ENCODE measurements at regions not wholly inside any gene's neighbourhood (a gene's known extent, or its start where the extent isn't known, plus 50 kb on each side); places are given as distances from the start of the nearest gene placed in this dataset.

DNA sequence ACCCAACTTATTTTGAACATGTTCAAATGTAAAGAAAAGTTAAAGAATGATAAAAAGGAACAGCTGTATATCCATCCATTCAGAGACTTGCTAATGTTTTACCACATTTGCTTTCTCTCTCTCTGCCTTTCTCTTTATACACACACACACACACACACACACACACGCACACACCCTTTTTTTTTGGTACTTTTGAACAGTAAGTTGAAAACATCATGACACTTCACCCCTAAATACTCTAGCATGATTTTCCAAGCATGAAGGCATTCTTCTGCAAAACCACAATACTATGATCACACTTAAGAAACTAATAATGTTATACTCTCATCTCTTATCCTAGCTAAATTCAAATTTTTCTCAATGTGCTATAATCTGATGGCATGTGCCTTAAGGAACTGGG, 192.3 kb downstream of the UTRN start:
- no peak for DNase-seq (ENCODE audit: low spot score in 2 of 2)
- Histone ChIP-seq H3K27me3 (no peaks in the 10 kb centered on the region), H3K4me1 (peaks cover 5% of the 10 kb centered on the region), H3K27ac (no peak overlapping the region), H3K36me3 (peaks cover 31% of the 10 kb centered on the region), H3K4me3 (no peak overlapping the region), H3K9me3 (no peaks in the 10 kb centered on the region)
- whole genome bisulfite sequencing = 85% methylated on average over 1 of the region's 1 CpG
- TF ChIP-seq POLR2AphosphoS5 (IDR thresholded peaks at IDR 0.05) (no peak), EP300 (IDR thresholded peaks at IDR 0.05) (no peak), CTCF (IDR thresholded peaks at IDR 0.05) (no peak), POLR2A (IDR thresholded peaks at IDR 0.05) (no peak)

- H3K9me3 ChIP-seq = no peaks in the 10 kb centered on the region
Measured at GRCh38 chr6:144477856-144478255, 192.7 kb downstream of the UTRN start.

GRCh38 chr6:144478483-144478882, 193.3 kb downstream of the UTRN start:
- no peak overlapping the region for H3K4me3 ChIP-seq
- 49% methylated on average over 5 of the region's 5 CpGs for WGBS
- H3K9me3 ChIP-seq = no peaks in the 10 kb centered on the region
- no peak overlapping the region for H3K27ac ChIP-seq
- peaks cover 5% of the 10 kb centered on the region for H3K4me1 ChIP-seq
- H3K36me3 ChIP-seq = peaks cover 27% of the 10 kb centered on the region
- no peak for DNase-seq (ENCODE audit: low spot score in 2 of 2)
- no peaks in the 10 kb centered on the region for H3K27me3 ChIP-seq
- TF ChIP-seq EP300 (IDR thresholded peaks at IDR 0.05) = no peak
- TF ChIP-seq POLR2A (IDR thresholded peaks at IDR 0.05) = no peak
- TF ChIP-seq CTCF (IDR thresholded peaks at IDR 0.05) = no peak
- no peak for TF ChIP-seq POLR2AphosphoS5 (IDR thresholded peaks at IDR 0.05)

More at GRCh38 chr6:144477856-144478255, 192.7 kb downstream of the UTRN start:
- TF ChIP-seq EP300 (IDR thresholded peaks at IDR 0.05) = no peak
- TF ChIP-seq POLR2AphosphoS5 (IDR thresholded peaks at IDR 0.05) = no peak
- TF ChIP-seq POLR2A (IDR thresholded peaks at IDR 0.05) = no peak
- TF ChIP-seq CTCF (IDR thresholded peaks at IDR 0.05) = no peak
- DNase-seq (ENCODE audit: low spot score in 2 of 2) = no peak
- Histone ChIP-seq H3K27ac (no peak overlapping the region), H3K36me3 (peaks cover 31% of the 10 kb centered on the region), H3K4me3 (no peak overlapping the region), H3K4me1 (peaks cover 5% of the 10 kb centered on the region), H3K27me3 (no peaks in the 10 kb centered on the region)

DNA sequence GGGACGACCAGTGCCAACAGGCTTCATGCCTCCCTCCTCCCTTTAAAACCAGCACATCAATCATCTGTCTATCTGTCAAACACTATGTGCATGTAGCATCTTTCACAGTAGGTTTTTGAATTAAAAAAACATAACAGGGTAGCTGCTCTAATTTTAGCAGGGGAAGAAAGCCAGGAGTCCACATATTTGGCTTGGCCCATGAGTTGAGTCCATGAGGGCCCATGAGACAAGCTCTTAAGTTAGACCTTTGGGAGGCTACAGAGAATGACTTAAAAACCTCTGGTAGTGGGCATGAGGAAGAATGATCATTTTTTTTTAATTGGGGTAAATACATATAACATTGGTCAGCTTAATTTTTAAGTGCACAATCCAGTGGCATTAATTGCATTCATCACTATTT, 194.9 kb downstream of the UTRN start:
- Histone ChIP-seq H3K9me3 (no peaks in the 10 kb centered on the region), H3K4me1 (peaks cover 5% of the 10 kb centered on the region), H3K27ac (no peak overlapping the region), H3K4me3 (no peak overlapping the region), H3K36me3 (peaks cover 24% of the 10 kb centered on the region), H3K27me3 (no peaks in the 10 kb centered on the region)
- WGBS = 79% methylated on average over 1 of the region's 1 CpG
- TF ChIP-seq EP300 (IDR thresholded peaks at IDR 0.05) (no peak), POLR2AphosphoS5 (IDR thresholded peaks at IDR 0.05) (no peak), POLR2A (IDR thresholded peaks at IDR 0.05) (no peak), CTCF (IDR thresholded peaks at IDR 0.05) (no peak)
- DNase-seq (ENCODE audit: low spot score in 2 of 2) = no peak

DNA sequence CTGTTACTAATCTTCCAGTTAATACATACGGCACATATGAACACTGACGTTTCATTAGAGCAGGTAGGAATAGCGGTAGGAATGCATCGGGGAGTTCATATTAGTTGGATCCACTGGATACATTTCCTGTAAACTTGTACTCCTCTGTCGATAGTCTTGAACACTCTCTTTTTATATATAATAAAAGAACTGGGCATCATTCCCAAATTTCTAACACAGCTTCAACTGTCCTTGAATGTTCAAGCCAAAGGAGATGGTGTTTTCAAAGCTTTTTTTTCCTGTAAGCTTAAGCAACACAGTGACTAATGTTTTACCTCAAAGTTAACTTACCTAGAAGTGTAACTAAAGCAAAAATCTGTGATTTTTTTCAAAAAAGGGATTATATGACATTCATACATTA, 195.3 kb downstream of the UTRN start:
- DNase-seq (ENCODE audit: low spot score in 2 of 2) = no peak
- 66% methylated on average over 5 of the region's 5 CpGs for WGBS
- peaks cover 24% of the 10 kb centered on the region for H3K36me3 ChIP-seq
- H3K4me3 ChIP-seq = no peak overlapping the region
- TF ChIP-seq POLR2AphosphoS5 (IDR thresholded peaks at IDR 0.05) (no peak), CTCF (IDR thresholded peaks at IDR 0.05) (no peak), EP300 (IDR thresholded peaks at IDR 0.05) (no peak), POLR2A (IDR thresholded peaks at IDR 0.05) (no peak)
- no peak overlapping the region for H3K27ac ChIP-seq
- H3K4me1 ChIP-seq = peaks cover 5% of the 10 kb centered on the region
- no peaks in the 10 kb centered on the region for H3K9me3 ChIP-seq
- H3K27me3 ChIP-seq = no peaks in the 10 kb centered on the region

All from suprapubic skin (tissue), 4 donors.